K562 (cell line): ENCODE measurements at regions not wholly inside any gene's neighbourhood (a gene's known extent, or its start where the extent isn't known, plus 50 kb on each side); places are given as distances from the start of the nearest gene placed in this dataset.

Experiments
- ATF7 ChIP-seq: fragments of 450-650 bp; IDR thresholded peaks from 2 replicates; pipeline ENCODE4 v1.7.1; 2014; ENCODE audit warnings: mild to moderate bottlenecking, moderate library complexity
- GATA2 ChIP-seq: sonication (generic); formaldehyde crosslinking; IDR thresholded peaks from 2 replicates; pipeline ENCODE4 v1.4.0; 2020; ENCODE audit warnings: mild to moderate bottlenecking, missing genetic modification reagents
- GMEB1 ChIP-seq: fragments of 250-450 bp; sonication (Bioruptor Pico); IDR thresholded peaks from 2 replicates; pipeline ENCODE4 v1.4.0; 2020; ENCODE audit warnings: mild to moderate bottlenecking
- KLF10 ChIP-seq: fragments of 250-450 bp; sonication (Bioruptor Pico); IDR thresholded peaks from 2 replicates; pipeline ENCODE4 v1.6.1; 2021; ENCODE audit warnings: matching md5 sums
- MXI1 ChIP-seq: IDR thresholded peaks from 2 replicates; pipeline ENCODE4 v1.6.1; 2011; ENCODE audit warnings: low read depth, mild to moderate bottlenecking, improper control_type of control experiment, low read length
- NFIX ChIP-seq: fragments of 250-450 bp; sonication (Bioruptor Pico); IDR thresholded peaks from 2 replicates; pipeline ENCODE4 v1.4.0; 2020; ENCODE audit warnings: low read depth, mild to moderate bottlenecking, moderate library complexity
- RERE ChIP-seq: sonication (generic); formaldehyde crosslinking; IDR thresholded peaks from 2 replicates; pipeline ENCODE4 v1.8.0; 2023; ENCODE audit warnings: missing genetic modification reagents, mild to moderate bottlenecking, borderline replicate concordance
- TCF7 ChIP-seq: sonication (generic); IDR thresholded peaks from 2 replicates; pipeline ENCODE4 v1.6.1; 2016; ENCODE audit warnings: antibody characterized with exemption, borderline replicate concordance
- ZBTB11 ChIP-seq, 3 experiments: fragments of 200-800 bp in 1 of 3; fragments of 250-450 bp in 1 of 3; fragments of 450-650 bp in 1 of 3; sonication (Bioruptor Pico) in 1 of 3; sonication (Bioruptor generic) in 1 of 3; formaldehyde crosslinking in 1 of 3; IDR thresholded peaks; 2 replicates each; pipeline versions ENCODE4 v1.6.1 to v1.8.0; 2016 to 2022; ENCODE audit warnings: mild to moderate bottlenecking in 2 of 3, missing genetic modification characterization in 2 of 3, missing compliant biosample characterization in 1 of 3, moderate library complexity in 1 of 3
- ZBTB33 ChIP-seq: sonication (generic); formaldehyde crosslinking; IDR thresholded peaks from 2 replicates; pipeline ENCODE4 v1.8.1; 2023; ENCODE audit warnings: mild to moderate bottlenecking, missing genetic modification reagents
- ZBTB7A ChIP-seq: IDR thresholded peaks from 2 replicates; pipeline ENCODE4 v1.6.1; 2011; ENCODE audit warnings: low read depth, mild to moderate bottlenecking, low read length, moderate library complexity, borderline replicate concordance; ENCODE audit not compliant: control insufficient read depth

- TF ChIP-seq GMEB1 (CRISPR knock-in tag) (no peak), NFIX (CRISPR knock-in tag) (no peak), ZBTB33 (CRISPR knock-in tag) (no peak), RERE (no peak), ATF7 (no peak), GATA2 (CRISPR knock-in tag) (no peak), ZBTB11 (CRISPR knock-in tag; IDR thresholded peaks at IDR 0.05) (no peak), ZBTB7A (no peak), KLF10 (CRISPR knock-in tag) (no peak), MXI1 (no peak), TCF7 (no peak)
These were observed 113.2 kb downstream of the MARCHF4 start for GRCh38 chr2:216259081-216259480.
